Adrenal gland (tissue), 5 donors: ENCODE measurements at regions not wholly inside any gene's neighbourhood (a gene's known extent, or its start where the extent isn't known, plus 50 kb on each side); places are given as distances from the start of the nearest gene placed in this dataset.
"Not testable (repeated sequence)": the region's sequence is repeated elsewhere in the genome, so short reads cannot be mapped to it uniquely, and the experiment has no call there.

Source experiments
- CTCF ChIP-seq, 6 experiments: fragments of 450-650 bp in 4 of 6; fragments of 200-600 bp in 2 of 6; sonication (generic) in 1 of 6; IDR thresholded peaks; 1 replicate in 5 of 6; 2 replicates in 1 of 6; pipeline versions ENCODE4 v1.5.1 to v1.8.0; 2016 to 2021; ENCODE audit warnings: antibody characterized with exemption in 6 of 6, mild to moderate bottlenecking in 2 of 6, moderate library complexity in 1 of 6
- POLR2A ChIP-seq, 2 donors: fragments of 450-650 bp; IDR thresholded peaks; one replicate each; pipeline ENCODE4 v1.6.1; 2017; ENCODE audit warnings: antibody characterized with exemption in 2 of 2, mild to moderate bottlenecking in 2 of 2, moderate library complexity in 1 of 2
- donor health status: DM: no; HTN: no; CAD: no.

- not testable (repeated sequence) for TF ChIP-seq CTCF, POLR2A (IDR thresholded peaks at IDR 0.05)
These were observed 68.1 kb upstream of the LIFR start for GRCh38 chr5:38624541-38624940.
